Fibroblast of the aortic adventitia (primary cell): ENCODE measurements at regions not wholly inside any gene's neighbourhood (a gene's known extent, or its start where the extent isn't known, plus 50 kb on each side); places are given as distances from the start of the nearest gene placed in this dataset.

ENCODE experiments used
- DNase-seq: peaks from one replicate; pipeline ENCODE4 v3.0.0-alpha.2; 2010; ENCODE audit warnings: low read depth
- H3K4me3 ChIP-seq: 2 replicates; pipeline ENCODE4 v1.5.1; 2011; ENCODE audit warnings: low read depth, mild to moderate bottlenecking, control low read depth, low read length, moderate library complexity
- CTCF ChIP-seq: IDR thresholded peaks from 2 replicates; pipeline ENCODE4 v1.5.1; 2011; ENCODE audit warnings: mild to moderate bottlenecking, low read length, control low read depth, inconsistent platforms; ENCODE audit not compliant: insufficient read depth

GRCh38 chr3:134427400-134428111, 53.3 kb upstream of the AMOTL2 start:
- H3K4me3 ChIP-seq: no peak overlapping the region
- TF ChIP-seq CTCF: no peak
- peak; percentile 99 for DNase-seq

- peak; percentile 53 for DNase-seq
- no peak for TF ChIP-seq CTCF
- H3K4me3 ChIP-seq: no peak overlapping the region
These were observed 52.5 kb upstream of the AMOTL2 start for GRCh38 chr3:134426660-134427181.

- H3K4me3 ChIP-seq: no peak overlapping the region
- no peak for DNase-seq
- TF ChIP-seq CTCF: no peak
These were observed 51.7 kb upstream of the AMOTL2 start for GRCh38 chr3:134425943-134426342.
